Stimulated activated naive CD8-positive, alpha-beta T cell treated with anti-CD3 and anti-CD28 coated beads, Interleukin-15, Interleukin-2, amounts not matched to agents 100 ng/mL and 50 ng/mL, for 24 hours (primary cell): ENCODE measurements at regions not wholly inside any gene's neighbourhood (a gene's known extent, or its start where the extent isn't known, plus 50 kb on each side); places are given as distances from the start of the nearest gene placed in this dataset.
"Not testable (repeated sequence)": the region's sequence is repeated elsewhere in the genome, so short reads cannot be mapped to it uniquely, and the experiment has no call there.

Experiments used
- H3K27ac Mint-ChIP-seq: one replicate; pipeline ENCODE4 v1.8.0; 2021; ENCODE audit warnings: mild to moderate bottlenecking, mixed read lengths
- H3K27me3 Mint-ChIP-seq: one replicate; pipeline ENCODE4 v1.8.0; 2021; ENCODE audit warnings: mixed read lengths
- H3K36me3 Mint-ChIP-seq: one replicate; pipeline ENCODE4 v1.8.0; 2021; ENCODE audit warnings: low read depth, mixed read lengths
- H3K4me1 Mint-ChIP-seq: one replicate; pipeline ENCODE4 v1.8.0; 2021; ENCODE audit warnings: low read depth, mixed read lengths
- H3K4me3 Mint-ChIP-seq: one replicate; pipeline ENCODE4 v1.8.0; 2021; ENCODE audit warnings: mild to moderate bottlenecking, mixed read lengths
- H3K9me3 Mint-ChIP-seq: one replicate; pipeline ENCODE4 v1.8.0; 2021; ENCODE audit warnings: mixed read lengths

DNA sequence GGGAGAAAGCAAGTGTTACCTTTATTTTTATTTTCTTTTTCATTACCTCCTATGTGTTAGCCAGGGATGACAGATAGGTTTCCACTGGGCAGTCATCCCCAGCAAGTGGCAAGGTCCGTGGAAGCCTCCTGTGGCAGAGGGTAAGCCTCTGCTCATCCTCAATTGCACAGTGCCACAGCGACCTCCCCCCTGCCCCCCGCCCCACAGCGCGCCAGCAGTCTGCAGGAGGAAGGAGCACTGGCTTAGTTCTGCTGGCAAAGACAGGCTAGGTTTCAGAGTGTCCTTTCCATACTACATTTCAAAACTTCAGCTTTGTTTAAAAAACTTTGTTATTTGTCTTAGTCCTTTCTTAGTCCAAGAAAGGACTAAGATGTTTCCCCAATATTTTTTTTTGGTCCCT is 194.7 kb downstream of the EXOC5 start:
- Mint-ChIP-seq H3K9me3 (no peaks in the 10 kb centered on the region), H3K4me3 (no peak overlapping the region), H3K4me1 (no peaks in the 10 kb centered on the region), H3K36me3 (no peaks in the 10 kb centered on the region), H3K27me3 (peaks cover 16% of the 10 kb centered on the region), H3K27ac (no peak overlapping the region)

DNA sequence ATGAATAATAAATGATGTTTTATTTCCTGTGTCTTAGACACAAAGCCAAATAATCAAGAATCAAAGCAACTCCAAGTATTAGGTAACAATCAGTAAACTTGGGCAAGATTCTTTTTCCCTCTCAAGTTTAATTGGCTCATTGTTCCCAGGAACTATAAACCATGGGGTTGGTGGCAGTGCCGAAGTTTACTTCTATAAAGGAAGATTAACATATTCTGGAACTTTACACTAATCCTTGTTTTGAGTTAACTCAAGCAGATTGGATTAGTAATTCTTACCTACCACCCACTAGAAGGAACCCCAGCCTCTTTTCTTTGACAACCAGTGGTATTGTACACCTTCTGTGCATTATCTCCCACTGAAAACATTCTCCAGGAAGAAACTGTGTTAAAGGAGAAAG is 197.1 kb downstream of the EXOC5 start:
- H3K36me3 Mint-ChIP-seq: no peaks in the 10 kb centered on the region
- no peaks in the 10 kb centered on the region for H3K9me3 Mint-ChIP-seq
- peaks cover 39% of the 10 kb centered on the region for H3K27me3 Mint-ChIP-seq
- H3K27ac Mint-ChIP-seq: no peak overlapping the region
- H3K4me1 Mint-ChIP-seq: no peaks in the 10 kb centered on the region
- H3K4me3 Mint-ChIP-seq: no peak overlapping the region

DNA sequence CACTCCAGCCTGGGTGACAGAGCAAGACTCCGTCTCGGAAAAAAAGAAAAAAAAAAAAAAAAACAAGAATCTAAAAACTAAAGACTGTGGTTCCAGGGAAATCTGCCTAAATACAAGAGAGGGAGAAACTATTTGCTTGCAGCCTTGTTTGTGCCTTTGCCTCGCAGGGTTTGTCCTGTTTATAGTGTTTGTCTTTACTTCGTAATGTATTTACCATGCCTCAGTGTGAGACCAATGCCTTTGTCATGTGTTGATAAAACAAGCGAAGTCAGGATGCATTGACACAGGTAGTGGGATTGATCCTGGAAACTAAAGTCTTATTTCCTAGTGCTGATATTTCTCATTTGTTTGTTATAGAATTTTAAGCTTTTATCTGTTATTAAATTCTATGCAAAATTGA is 199.0 kb downstream of the EXOC5 start:
- H3K9me3 Mint-ChIP-seq: no peaks in the 10 kb centered on the region
- no peaks in the 10 kb centered on the region for H3K36me3 Mint-ChIP-seq
- H3K27me3 Mint-ChIP-seq: peaks cover 42% of the 10 kb centered on the region
- H3K27ac Mint-ChIP-seq: no peak overlapping the region
- H3K4me1 Mint-ChIP-seq: no peaks in the 10 kb centered on the region
- no peak overlapping the region for H3K4me3 Mint-ChIP-seq

DNA sequence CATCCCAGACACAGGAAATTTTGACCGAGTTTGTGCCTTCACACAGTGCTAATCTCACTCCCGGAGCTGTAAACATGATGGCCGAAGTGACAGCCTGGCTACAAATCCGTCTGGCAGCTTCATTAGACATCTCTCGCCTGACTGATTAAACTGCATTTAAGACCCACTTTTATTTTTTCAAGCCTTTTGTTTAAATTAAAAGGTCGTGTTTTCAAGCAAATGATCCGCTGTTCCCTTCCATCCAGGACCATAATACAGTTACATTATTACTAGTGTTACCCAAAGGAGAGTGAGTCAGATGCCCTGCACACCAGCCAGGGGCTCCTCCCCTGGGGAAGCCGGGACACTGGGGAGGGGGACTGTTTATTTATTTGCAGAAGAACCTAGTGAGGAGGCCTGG is 200.2 kb downstream of the EXOC5 start:
- Mint-ChIP-seq H3K27ac (no peak overlapping the region), H3K36me3 (no peaks in the 10 kb centered on the region), H3K27me3 (peaks cover 40% of the 10 kb centered on the region)

DNA sequence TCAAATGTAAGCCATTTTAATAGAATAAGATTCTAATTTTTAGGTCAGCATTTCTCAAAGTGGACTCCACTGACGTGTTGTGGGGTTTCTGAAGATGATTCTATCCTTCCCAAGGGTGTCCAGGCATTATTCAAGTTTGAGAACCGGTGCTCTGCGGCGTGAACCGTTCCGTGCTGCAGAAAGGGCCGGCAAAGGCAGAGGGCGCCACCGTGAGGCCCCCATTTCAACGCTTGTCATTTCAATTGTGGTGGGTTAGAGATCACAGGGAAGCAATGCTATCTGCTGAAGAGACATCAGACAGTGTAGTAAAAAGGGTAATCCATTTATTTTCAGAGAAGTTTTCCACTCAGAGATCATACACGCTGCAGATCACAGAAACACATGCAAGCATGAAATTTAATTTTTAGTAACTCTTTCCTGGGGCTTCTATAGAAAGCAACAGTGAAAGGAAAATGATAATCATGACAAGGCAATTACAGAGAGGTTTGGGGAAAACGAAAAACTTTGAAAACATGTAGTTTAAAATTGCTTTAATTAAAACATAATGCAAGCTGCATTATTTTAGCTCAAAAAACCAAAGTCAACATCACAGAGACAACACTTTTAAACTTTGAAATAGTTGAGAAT is 201.7 kb downstream of the EXOC5 start:
- H3K4me1 Mint-ChIP-seq: no peaks in the 10 kb centered on the region
- H3K27me3 Mint-ChIP-seq: peaks cover 51% of the 10 kb centered on the region
- no peak overlapping the region for H3K4me3 Mint-ChIP-seq
- no peaks in the 10 kb centered on the region for H3K36me3 Mint-ChIP-seq
- no peaks in the 10 kb centered on the region for H3K9me3 Mint-ChIP-seq
- no peak overlapping the region for H3K27ac Mint-ChIP-seq

More for the DNA sequence above, 200.2 kb downstream of the EXOC5 start:
- H3K4me3 Mint-ChIP-seq: no peak overlapping the region
- H3K4me1 Mint-ChIP-seq: no peaks in the 10 kb centered on the region
- no peaks in the 10 kb centered on the region for H3K9me3 Mint-ChIP-seq

DNA sequence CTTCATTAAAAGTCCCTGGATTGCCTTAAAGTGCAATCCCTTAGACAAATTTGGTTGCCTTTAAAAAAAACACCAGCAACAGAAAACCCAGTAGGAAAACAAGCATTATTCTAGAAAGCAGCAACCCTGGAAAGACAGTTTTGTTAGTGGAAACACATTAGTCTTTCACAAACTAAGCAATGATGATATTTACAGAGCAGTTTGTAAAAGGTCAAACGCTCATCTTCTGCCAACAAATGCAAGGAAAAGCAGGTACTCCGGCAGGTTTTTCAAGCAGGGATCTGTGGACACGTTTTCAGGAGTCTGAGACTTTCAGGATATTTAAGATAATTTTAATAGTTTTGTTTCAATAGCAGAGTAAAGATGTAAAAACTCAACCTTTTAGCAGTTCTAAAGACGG is 202.2 kb downstream of the EXOC5 start:
- Mint-ChIP-seq H3K27ac (no peak overlapping the region), H3K9me3 (no peaks in the 10 kb centered on the region), H3K4me1 (peaks cover 1% of the 10 kb centered on the region), H3K4me3 (no peak overlapping the region), H3K36me3 (no peaks in the 10 kb centered on the region), H3K27me3 (peaks cover 48% of the 10 kb centered on the region)

DNA sequence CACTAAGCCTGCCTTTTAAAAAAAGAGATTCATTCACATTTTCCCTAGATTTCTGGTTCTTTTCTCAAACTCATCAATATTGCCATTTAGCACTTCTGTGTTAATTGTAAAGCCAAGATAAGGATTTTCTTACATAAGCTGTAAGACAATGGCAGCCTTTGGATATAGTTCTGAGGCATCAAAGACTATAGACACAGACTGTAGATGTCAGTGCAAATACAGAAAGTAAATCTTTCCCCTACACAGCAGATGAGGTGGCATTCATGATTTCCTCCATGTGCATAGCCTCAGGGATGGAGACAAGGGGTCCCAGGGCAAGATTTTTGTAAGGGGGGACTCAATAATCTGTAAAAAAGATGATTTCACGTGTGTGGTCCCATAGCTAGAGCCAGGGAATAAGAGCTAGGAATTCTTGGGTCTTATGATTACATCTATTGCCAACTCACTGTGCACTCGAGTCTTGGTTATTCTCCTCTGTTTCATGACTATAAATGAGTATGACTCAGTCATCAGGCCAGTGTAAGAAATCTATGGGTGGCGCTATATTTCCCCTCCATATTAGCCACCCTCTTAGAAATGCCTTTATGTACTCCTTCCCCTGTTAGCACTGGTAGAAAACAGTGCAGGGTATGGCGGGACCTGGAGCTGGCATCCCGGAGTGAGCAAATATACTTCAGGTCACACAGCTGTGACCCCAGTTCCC is 207.5 kb downstream of the EXOC5 start:
- peaks cover 16% of the 10 kb centered on the region for H3K27me3 Mint-ChIP-seq
- H3K9me3 Mint-ChIP-seq: no peaks in the 10 kb centered on the region
- H3K4me3 Mint-ChIP-seq: no peak overlapping the region
- H3K4me1 Mint-ChIP-seq: peaks cover 20% of the 10 kb centered on the region
- no peaks in the 10 kb centered on the region for H3K36me3 Mint-ChIP-seq
- H3K27ac Mint-ChIP-seq: peak overlapping the region; percentile 41

DNA sequence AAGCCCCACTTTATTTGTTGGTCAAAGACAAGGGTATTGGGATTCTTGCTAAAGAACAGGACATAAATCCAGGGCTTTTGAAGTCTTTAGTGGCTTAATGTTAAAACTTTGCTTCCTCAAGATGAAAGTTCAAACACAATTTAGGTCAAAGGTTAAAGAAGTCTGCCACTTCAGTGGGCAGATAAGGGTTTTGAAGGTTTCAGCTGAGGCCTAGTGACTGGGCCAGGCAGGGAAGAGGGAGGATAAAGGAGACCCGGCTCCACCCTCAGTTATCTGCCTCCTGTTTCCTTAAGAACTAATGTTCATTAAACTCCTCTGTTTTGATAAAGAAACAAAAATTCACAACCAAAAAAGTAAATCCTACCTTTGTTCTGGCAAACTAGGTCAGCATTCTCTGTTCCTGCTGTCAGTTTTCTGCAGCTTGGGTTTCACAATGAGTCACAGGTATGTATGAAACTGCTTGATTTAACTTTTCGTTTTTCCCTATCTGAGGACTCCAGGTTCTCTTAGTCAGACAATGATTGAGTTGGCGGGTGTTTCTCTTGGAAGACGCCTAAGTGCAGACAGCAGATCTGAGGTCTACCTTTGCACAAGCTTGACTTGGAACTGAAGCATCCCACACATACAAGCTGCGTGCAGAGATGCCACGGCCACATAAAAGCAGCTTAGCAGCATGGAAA is 208.3 kb downstream of the EXOC5 start:
- peak overlapping the region; percentile 41 for H3K27ac Mint-ChIP-seq
- peaks cover 20% of the 10 kb centered on the region for H3K4me1 Mint-ChIP-seq

DNA sequence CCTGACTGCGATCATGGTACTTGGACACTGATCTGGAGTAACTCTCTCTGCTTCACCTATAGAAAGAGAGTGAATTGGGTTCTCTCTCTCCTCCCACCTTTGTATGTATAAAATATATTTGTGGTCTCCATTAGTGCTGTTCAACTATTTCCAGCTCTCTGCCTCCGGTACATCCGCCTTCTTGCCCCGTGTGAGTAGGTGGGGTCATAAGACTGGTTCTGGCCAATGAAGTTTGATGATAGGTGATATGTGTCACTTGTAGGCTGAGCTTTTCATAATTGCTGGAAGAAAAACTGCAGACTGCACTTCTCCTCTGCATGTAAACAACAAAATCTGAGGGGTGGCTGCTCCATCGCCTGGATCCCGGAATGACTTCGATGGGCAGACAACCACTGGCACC is 210.4 kb downstream of the EXOC5 start:
- no peaks in the 10 kb centered on the region for H3K36me3 Mint-ChIP-seq
- peaks cover 20% of the 10 kb centered on the region for H3K4me1 Mint-ChIP-seq
- no peak overlapping the region for H3K4me3 Mint-ChIP-seq
- H3K27me3 Mint-ChIP-seq: peaks cover 24% of the 10 kb centered on the region
- no peaks in the 10 kb centered on the region for H3K9me3 Mint-ChIP-seq
- no peak overlapping the region for H3K27ac Mint-ChIP-seq

More for the DNA sequence above, 208.3 kb downstream of the EXOC5 start:
- Mint-ChIP-seq H3K27me3 (peaks cover 15% of the 10 kb centered on the region), H3K36me3 (no peaks in the 10 kb centered on the region), H3K9me3 (no peaks in the 10 kb centered on the region), H3K4me3 (peak overlapping the region; percentile 11)

DNA sequence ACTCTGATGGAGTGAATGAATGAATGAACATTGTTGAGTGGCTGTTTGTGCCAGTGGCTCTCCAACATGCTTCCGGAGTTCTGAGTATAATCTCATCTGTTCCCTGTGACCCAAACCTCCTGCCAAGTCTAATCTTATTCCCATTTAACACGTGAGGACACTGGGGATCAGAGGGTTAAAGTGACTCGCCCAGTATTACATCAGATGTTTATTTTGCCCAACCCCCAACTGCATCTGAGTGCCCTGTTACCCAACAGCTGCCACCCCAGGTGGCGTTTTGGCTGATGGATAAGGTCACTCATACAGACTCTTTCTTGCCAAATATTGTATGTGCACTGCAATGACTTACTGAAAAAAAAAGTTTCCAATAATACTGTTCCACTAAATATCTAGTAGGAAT is 210.9 kb downstream of the EXOC5 start:
- Mint-ChIP-seq H3K36me3 (no peaks in the 10 kb centered on the region), H3K27ac (no peak overlapping the region), H3K4me1 (peaks cover 20% of the 10 kb centered on the region), H3K9me3 (no peaks in the 10 kb centered on the region), H3K4me3 (no peak overlapping the region), H3K27me3 (peaks cover 21% of the 10 kb centered on the region)

DNA sequence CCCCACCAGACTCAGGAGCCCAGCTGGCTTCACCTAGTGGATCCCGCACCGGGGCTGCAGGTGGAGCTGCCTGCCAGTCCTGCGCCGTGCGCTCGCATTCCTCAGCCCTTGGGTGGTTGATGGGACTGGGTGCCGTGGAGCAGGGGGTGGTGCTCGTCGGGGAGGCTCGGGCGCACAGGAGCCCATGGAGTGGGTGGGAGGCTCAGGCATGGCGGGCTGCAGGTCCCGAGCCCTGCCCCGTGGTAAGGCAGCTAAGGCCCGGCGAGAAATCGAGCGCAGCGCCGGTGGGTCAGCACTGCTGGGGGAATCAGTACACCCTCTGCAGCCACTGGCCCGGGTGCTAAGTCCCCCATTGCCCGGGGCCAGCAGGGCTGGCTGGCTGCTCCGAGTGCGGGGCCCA is 212.2 kb downstream of the EXOC5 start:
- peaks cover 20% of the 10 kb centered on the region for H3K4me1 Mint-ChIP-seq
- not testable (repeated sequence) for H3K4me3 Mint-ChIP-seq, H3K9me3 Mint-ChIP-seq, H3K36me3 Mint-ChIP-seq, H3K27ac Mint-ChIP-seq
- peaks cover 19% of the 10 kb centered on the region for H3K27me3 Mint-ChIP-seq

DNA sequence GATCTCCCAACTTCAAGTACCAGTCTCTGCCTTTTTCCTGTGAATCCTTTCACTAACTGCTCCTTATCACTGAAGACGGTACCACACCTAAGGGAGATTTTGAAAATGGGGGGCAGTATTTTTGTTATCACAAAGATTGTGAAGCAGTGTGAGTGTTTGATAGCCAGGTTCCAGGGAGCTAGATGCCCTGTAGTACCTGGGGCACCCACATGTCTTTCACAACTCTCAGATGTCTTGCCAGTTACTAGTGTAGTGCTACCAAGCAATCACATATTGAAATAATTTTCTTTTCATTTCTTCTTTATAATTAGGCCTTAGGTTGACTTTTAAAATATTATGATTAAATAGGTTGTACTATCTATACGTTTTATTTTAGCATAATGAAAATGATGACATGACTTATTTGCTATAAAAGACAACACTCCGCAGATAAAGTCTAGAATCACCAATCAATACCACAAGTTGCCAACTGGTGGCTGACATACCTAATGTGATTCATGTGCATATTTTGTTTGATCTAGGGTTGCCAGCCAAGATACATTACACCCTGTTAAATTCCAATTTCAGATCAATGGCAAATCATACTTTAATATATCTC is 215.9 kb downstream of the EXOC5 start:
- H3K4me3 Mint-ChIP-seq: no peak overlapping the region
- H3K9me3 Mint-ChIP-seq: peaks cover 8% of the 10 kb centered on the region
- H3K36me3 Mint-ChIP-seq: no peaks in the 10 kb centered on the region
- no peak overlapping the region for H3K27ac Mint-ChIP-seq
- peaks cover 19% of the 10 kb centered on the region for H3K27me3 Mint-ChIP-seq
- H3K4me1 Mint-ChIP-seq: no peaks in the 10 kb centered on the region

DNA sequence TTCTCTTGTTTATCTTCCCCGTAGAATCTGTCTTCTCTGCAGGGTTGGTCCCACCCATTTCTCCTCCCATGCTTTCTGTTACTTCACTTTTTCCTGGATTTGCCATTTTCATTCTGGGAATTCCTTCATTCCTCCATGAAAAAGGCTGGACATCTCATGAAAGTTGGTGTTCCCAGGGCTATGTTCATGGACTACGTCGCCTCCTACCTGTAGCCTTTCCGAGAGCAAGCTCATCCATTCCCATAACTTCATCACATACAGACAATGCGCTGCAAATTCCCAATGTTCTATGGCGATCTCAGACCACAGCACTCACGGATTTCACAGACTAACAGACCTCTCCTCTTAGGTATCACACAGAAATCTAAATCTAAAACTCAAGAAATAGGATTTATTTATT is 217.1 kb downstream of the EXOC5 start:
- no peak overlapping the region for H3K4me3 Mint-ChIP-seq
- H3K9me3 Mint-ChIP-seq: peaks cover 8% of the 10 kb centered on the region
- peaks cover 17% of the 10 kb centered on the region for H3K27me3 Mint-ChIP-seq
- H3K27ac Mint-ChIP-seq: no peak overlapping the region
- H3K4me1 Mint-ChIP-seq: no peaks in the 10 kb centered on the region
- no peaks in the 10 kb centered on the region for H3K36me3 Mint-ChIP-seq

DNA sequence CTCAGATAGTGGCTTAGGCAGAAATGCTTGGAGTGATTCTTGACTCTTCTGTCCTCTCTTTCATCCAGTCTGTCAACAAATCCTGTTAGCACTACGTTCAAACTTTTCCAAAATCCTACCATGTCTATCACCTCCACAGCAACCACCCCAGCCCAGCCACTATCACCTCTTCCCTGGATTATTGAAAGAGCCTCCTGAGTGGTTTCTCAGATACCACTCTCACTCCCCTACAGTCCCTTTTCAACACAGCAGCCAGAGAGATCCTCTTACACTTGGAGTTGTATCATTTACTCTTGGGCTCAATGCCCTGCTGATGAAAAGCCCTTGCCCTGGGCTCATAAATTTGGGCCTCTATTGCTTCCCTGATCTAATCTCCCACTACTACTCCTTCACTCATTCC is 218.9 kb downstream of the EXOC5 start:
- Mint-ChIP-seq H3K27ac (no peak overlapping the region), H3K36me3 (no peaks in the 10 kb centered on the region), H3K9me3 (peaks cover 8% of the 10 kb centered on the region), H3K27me3 (peaks cover 21% of the 10 kb centered on the region), H3K4me3 (no peak overlapping the region), H3K4me1 (no peaks in the 10 kb centered on the region)

DNA sequence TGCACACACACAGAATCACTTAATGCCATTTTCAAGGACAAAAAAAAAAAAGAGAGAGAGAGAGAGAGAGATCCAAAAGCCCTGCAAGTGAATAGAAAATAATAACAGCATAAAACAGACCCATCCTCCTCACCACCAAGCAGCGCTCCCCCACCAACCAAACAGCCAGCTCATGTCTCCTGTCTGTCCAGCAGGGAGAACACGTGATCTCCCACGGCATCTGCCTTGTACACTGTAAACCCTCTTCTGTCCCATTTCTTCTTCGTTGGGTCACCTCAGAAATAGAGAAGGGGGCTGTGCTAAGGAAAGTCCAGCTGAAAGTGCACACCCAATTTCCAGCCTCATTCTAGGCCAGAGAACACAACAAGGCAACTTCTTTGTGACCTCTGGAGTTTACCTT is 222.5 kb downstream of the EXOC5 start:
- Mint-ChIP-seq H3K27ac (no peak overlapping the region), H3K27me3 (peaks cover 6% of the 10 kb centered on the region), H3K36me3 (no peaks in the 10 kb centered on the region), H3K4me3 (no peak overlapping the region), H3K4me1 (no peaks in the 10 kb centered on the region), H3K9me3 (peaks cover 5% of the 10 kb centered on the region)
